ENCODE measurements at regions not wholly inside any gene's neighbourhood (a gene's known extent, or its start where the extent isn't known, plus 50 kb on each side); places are given as distances from the start of the nearest gene placed in this dataset.

DNA sequence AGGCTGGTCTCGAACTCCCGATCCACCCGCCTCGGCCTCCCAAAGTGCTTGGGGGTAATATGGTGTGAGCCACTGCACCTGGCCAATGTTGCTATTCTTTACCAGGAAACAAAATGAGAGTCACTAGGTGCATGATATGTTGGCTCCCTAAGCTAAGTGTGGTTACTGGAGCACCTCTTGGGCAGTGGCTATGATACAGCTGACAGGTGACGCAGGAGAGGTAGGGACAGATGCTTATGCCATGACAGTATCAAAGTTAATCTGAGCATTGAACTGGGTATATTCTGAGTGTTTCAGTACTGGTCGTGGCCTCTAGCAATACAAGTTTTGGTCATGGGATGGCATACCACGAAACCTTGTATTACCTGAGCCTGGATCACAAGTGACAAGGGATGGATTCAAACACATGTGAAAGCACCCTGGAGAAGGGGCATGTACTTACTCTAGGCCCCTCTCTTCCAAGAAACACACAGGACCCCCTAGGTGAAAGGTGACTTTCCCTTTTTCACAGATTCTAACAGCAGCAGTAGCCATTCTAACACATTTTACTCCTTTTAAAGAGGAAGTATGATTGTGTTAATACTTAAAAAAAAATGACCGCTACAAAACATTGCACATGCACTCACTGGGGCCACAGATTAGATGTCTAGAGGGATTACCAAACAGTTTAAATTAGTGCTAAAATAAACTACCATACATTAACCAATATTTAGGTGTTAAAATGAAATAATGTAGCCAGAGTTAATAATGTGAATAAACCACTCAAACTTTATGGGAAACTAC, 467.3 kb downstream of the SHQ1 start:
- TF ChIP-seq, protein P1, sequence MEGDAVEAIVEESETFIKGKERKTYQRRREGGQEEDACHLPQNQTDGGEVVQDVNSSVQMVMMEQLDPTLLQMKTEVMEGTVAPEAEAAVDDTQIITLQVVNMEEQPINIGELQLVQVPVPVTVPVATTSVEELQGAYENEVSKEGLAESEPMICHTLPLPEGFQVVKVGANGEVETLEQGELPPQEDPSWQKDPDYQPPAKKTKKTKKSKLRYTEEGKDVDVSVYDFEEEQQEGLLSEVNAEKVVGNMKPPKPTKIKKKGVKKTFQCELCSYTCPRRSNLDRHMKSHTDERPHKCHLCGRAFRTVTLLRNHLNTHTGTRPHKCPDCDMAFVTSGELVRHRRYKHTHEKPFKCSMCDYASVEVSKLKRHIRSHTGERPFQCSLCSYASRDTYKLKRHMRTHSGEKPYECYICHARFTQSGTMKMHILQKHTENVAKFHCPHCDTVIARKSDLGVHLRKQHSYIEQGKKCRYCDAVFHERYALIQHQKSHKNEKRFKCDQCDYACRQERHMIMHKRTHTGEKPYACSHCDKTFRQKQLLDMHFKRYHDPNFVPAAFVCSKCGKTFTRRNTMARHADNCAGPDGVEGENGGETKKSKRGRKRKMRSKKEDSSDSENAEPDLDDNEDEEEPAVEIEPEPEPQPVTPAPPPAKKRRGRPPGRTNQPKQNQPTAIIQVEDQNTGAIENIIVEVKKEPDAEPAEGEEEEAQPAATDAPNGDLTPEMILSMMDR (IDR thresholded peaks at IDR 0.05), result no peak
- no peak for TF ChIP-seq POLR2A (IDR thresholded peaks at IDR 0.05)
- TF ChIP-seq POLR2AphosphoS5 (IDR thresholded peaks at IDR 0.05), result no peak
